RWPE2 (cell line): ENCODE measurements at regions not wholly inside any gene's neighbourhood (a gene's known extent, or its start where the extent isn't known, plus 50 kb on each side); places are given as distances from the start of the nearest gene placed in this dataset.

Experiments
- ATAC-seq: fragments of 200-7000 bp; cut with Tn5 transposase; 3 replicates; pipeline ENCODE4 v1.9.1; 2021; ENCODE audit warnings: low read depth
- DNase-seq: peaks from one replicate; pipeline ENCODE4 v3.0.0-alpha.2; 2020; ENCODE audit warnings: low spot score
- H3K27ac ChIP-seq: fragments of 450-650 bp; 2 replicates; pipeline ENCODE4 v1.5.1; 2017; ENCODE audit warnings: mild to moderate bottlenecking; ENCODE audit not compliant: poor library complexity, severe bottlenecking
- H3K27me3 ChIP-seq: fragments of 250-450 bp; sonication (Bioruptor Pico); 2 replicates; pipeline ENCODE4 v1.5.1; 2021; ENCODE audit warnings: mild to moderate bottlenecking, moderate library complexity; ENCODE audit not compliant: insufficient read depth, poor library complexity, severe bottlenecking
- H3K36me3 ChIP-seq: fragments of 250-450 bp; sonication (Bioruptor Pico); 2 replicates; pipeline ENCODE4 v1.5.1; 2020; ENCODE audit warnings: low read depth, mild to moderate bottlenecking, moderate library complexity
- H3K4me1 ChIP-seq: fragments of 250-450 bp; sonication (Bioruptor Pico); 2 replicates; pipeline ENCODE4 v1.5.1; 2021; ENCODE audit warnings: mild to moderate bottlenecking, moderate library complexity; ENCODE audit not compliant: insufficient read depth, poor library complexity, severe bottlenecking
- H3K4me3 ChIP-seq: fragments of 250-450 bp; sonication (Bioruptor Pico); 2 replicates; pipeline ENCODE4 v1.5.1; 2021; ENCODE audit warnings: mild to moderate bottlenecking, moderate library complexity; ENCODE audit not compliant: severe bottlenecking
- H3K9me3 ChIP-seq: fragments of 250-450 bp; sonication (Bioruptor Pico); 2 replicates; pipeline ENCODE4 v1.5.1; 2021; ENCODE audit warnings: mild to moderate bottlenecking, moderate library complexity; ENCODE audit not compliant: severe bottlenecking
- CTCF ChIP-seq: fragments of 450-650 bp; IDR thresholded peaks from one replicate; pipeline ENCODE4 v1.5.1; 2017; ENCODE audit warnings: mild to moderate bottlenecking, moderate library complexity; ENCODE audit not compliant: poor library complexity, severe bottlenecking

GRCh38 chr16:87086575-87086974, 230.6 kb downstream of the C16orf95 start:
- Histone ChIP-seq H3K27me3 (no peaks in the 10 kb centered on the region), H3K4me3 (no peak overlapping the region), H3K4me1 (no peaks in the 10 kb centered on the region), H3K27ac (no peak overlapping the region), H3K9me3 (peaks cover 5% of the 10 kb centered on the region), H3K36me3 (no peaks in the 10 kb centered on the region)
- no peak for DNase-seq
- no peak for TF ChIP-seq CTCF
- no peak for ATAC-seq

GRCh38 chr16:87092958-87093357, 224.2 kb downstream of the C16orf95 start:
- TF ChIP-seq CTCF, result no peak
- Histone ChIP-seq H3K4me3 (no peak overlapping the region), H3K27me3 (no peaks in the 10 kb centered on the region), H3K36me3 (no peaks in the 10 kb centered on the region), H3K4me1 (no peaks in the 10 kb centered on the region), H3K9me3 (no peaks in the 10 kb centered on the region), H3K27ac (no peak overlapping the region)
- DNase-seq, result no peak
- no peak for ATAC-seq

GRCh38 chr16:87093804-87094555, 223.2 kb downstream of the C16orf95 start:
- no peak for ATAC-seq
- DNase-seq, result no peak
- Histone ChIP-seq H3K4me1 (no peaks in the 10 kb centered on the region), H3K4me3 (no peak overlapping the region), H3K36me3 (no peaks in the 10 kb centered on the region), H3K27ac (no peak overlapping the region), H3K9me3 (no peaks in the 10 kb centered on the region), H3K27me3 (no peaks in the 10 kb centered on the region)
- no peak for TF ChIP-seq CTCF

GRCh38 chr16:87094556-87094865, 222.7 kb downstream of the C16orf95 start:
- DNase-seq (no peak), ATAC-seq (no peak)
- Histone ChIP-seq H3K36me3 (no peaks in the 10 kb centered on the region), H3K27me3 (no peaks in the 10 kb centered on the region), H3K9me3 (no peaks in the 10 kb centered on the region), H3K27ac (no peak overlapping the region), H3K4me3 (no peak overlapping the region), H3K4me1 (no peaks in the 10 kb centered on the region)
- TF ChIP-seq CTCF, result no peak

- ATAC-seq, result no peak
- Histone ChIP-seq H3K9me3 (no peaks in the 10 kb centered on the region), H3K27me3 (peaks cover 4% of the 10 kb centered on the region), H3K4me3 (no peak overlapping the region), H3K36me3 (no peaks in the 10 kb centered on the region), H3K4me1 (no peaks in the 10 kb centered on the region), H3K27ac (no peak overlapping the region)
- DNase-seq, result no peak
- TF ChIP-seq CTCF, result no peak
These were observed 221.9 kb downstream of the C16orf95 start for GRCh38 chr16:87095271-87095670.
